ENCODE measurements at regions not wholly inside any gene's neighbourhood (a gene's known extent, or its start where the extent isn't known, plus 50 kb on each side); places are given as distances from the start of the nearest gene placed in this dataset.

DNA sequence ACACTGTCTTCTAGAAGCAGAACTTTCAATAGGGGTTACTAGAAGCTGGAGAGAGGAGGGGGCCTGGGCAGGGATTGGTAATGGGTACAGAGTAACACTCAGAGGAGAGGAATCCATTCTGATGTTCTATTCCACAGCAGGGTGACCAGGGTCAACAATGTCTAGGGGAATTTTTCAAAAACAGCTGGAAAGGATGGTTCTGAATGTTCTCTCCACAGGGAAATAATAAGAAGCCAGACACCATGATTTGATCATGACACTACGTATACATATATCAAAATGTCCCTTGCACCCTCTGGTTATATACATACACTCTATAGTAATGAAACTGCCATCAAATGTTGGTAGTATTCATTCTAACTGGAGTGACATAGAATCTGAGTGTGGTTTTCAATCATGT lies 111.2 kb upstream of the TOP3B start:
- DNase-seq (ENCODE audit: low read depth): no peak

- no peak for DNase-seq (ENCODE audit: low read depth)
Measured at GRCh38 chr22:22092974-22093373, 110.4 kb upstream of the TOP3B start.

GRCh38 chr22:22092101-22092500 lies 109.5 kb upstream of the TOP3B start:
- DNase-seq (ENCODE audit: low read depth): no peak

- no peak for DNase-seq (ENCODE audit: low read depth)
Measured at GRCh38 chr22:22091400-22091878, 108.9 kb upstream of the TOP3B start.

- DNase-seq (ENCODE audit: low read depth): no peak
Measured at GRCh38 chr22:22090650-22091399, 108.2 kb upstream of the TOP3B start.

DNA sequence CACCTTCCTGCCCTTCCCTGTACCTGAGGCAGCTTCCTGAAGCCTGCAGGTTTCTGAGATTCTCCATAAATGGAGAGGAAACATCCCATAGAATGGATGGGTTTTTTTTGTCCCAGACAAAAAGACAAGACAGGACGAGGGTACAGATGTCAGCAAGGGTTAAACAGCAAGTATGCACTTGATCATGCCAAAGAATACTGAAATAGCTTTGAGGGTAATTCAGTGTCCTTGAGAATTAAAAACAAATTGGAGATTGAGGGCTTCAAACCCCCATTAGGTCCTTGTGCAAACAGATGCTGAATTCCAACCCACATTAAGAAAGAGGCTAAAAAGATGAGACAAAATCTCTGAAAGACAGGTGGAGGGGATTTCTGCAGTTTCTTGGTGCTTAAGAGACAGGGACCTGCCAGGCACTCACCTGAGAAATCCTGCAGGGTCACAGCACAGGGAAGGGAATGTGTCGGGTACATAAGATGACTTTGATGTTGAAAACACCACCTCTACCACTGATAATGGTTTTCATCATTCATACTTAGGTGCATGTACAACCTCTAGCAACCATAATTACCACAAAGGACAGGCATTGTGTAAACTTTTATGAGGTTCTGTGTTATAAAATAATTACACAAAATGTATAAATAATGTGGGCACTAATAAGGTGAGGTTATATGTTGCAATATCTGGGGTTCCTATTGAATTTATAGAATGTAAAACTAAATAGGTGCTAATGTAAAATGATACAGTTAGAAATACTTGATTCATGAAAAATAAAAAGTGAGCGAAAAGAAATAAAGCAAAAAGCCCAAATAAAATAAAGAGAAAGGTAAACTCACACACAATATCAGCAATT lies 107.1 kb upstream of the TOP3B start:
- DNase-seq (ENCODE audit: low read depth): no peak

DNA sequence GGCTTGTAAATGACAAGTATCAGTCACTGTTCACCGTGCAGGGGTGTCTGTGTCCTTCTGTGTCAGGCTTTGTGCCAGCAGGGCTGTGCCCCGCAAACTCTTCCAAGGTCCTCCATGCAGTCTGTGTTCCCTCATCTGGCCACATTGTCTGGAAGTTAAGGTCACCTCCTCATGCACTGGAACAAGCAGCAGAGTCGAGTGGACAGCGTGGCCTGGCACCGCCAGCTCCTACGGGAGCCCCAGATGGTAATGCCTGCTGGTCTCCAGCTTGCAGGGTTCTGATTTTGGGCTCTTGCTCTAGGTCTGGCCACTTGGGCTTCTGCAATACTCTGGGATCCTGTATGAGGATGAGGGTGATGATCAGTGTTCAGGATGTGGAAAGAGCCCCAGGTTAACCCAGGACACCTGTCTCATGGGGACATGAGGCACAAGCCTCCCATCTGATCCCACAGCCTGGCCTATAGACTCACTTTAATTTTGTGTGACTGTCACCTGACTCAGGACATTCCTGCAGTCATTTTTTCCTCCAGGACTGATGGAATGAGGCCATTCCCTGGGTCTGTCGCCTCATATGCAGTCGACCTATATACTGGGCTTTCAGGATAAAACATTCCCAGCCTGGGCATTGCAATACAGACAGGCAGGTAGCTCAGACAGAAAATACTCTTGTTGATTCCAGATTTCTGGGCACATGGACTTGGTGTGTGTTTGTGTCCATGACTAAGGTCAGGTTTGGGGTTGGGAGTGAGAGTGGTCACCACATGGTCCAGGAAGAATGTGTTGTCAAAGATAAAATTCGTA lies 106.3 kb upstream of the TOP3B start:
- DNase-seq (ENCODE audit: low read depth): no peak

- no peak for DNase-seq (ENCODE audit: low read depth)
Measured at GRCh38 chr22:22087854-22088657, 105.5 kb upstream of the TOP3B start.

- peak; percentile 38 for DNase-seq (ENCODE audit: low read depth)
Measured at GRCh38 chr22:22086501-22087158, 104.0 kb upstream of the TOP3B start.

DNA sequence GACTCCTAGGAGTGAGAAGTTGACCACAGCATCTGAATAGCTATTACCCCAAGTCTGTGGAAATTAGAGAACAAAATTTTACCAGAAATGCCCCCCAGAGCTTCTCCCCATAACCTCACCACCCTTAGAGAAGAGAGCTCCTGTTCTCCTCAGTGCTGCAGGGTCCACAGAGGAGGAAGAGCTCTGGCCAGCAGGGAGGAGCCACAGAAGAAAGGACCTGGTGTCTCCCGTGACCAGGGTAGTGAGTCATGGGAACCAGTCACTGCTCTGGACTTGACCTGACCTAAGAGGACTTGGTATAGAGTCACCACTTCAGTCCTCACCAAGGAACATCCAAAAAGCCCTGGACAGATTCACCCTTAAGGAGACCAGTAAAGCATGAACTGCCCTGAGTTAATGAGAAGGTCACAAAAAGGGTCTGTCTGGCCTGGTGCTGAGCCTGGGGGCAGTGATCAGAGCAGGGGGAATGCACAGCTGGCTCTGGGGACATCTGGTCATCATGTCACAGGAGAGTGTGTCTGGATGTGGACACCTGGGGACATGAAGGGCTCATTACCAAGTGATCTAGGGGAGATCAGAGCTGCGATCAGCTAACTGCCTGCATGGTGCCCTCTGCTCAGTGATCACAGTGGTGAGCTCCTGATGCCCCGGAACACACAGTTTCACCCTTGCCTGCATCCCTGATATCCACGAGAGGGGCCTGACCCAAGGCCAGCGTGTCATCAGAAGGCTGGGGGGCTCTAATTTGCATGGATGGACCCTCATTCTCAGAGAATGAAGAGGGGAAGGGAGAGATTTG lies 103.3 kb upstream of the TOP3B start:
- DNase-seq (ENCODE audit: low read depth): peak; percentile 73

GRCh38 chr22:22084089-22084711 lies 101.6 kb upstream of the TOP3B start:
- DNase-seq (ENCODE audit: low read depth): no peak

GRCh38 chr22:22082960-22083359 lies 100.4 kb upstream of the TOP3B start:
- no peak for DNase-seq (ENCODE audit: low read depth)

- DNase-seq (ENCODE audit: low read depth): no peak
Measured at GRCh38 chr22:22082229-22082835, 99.7 kb upstream of the TOP3B start.

GRCh38 chr22:22080270-22080669 lies 97.7 kb upstream of the TOP3B start:
- no peak for DNase-seq (ENCODE audit: low read depth)

GRCh38 chr22:22079404-22080148 lies 97.0 kb upstream of the TOP3B start:
- no peak for DNase-seq (ENCODE audit: low read depth)

DNA sequence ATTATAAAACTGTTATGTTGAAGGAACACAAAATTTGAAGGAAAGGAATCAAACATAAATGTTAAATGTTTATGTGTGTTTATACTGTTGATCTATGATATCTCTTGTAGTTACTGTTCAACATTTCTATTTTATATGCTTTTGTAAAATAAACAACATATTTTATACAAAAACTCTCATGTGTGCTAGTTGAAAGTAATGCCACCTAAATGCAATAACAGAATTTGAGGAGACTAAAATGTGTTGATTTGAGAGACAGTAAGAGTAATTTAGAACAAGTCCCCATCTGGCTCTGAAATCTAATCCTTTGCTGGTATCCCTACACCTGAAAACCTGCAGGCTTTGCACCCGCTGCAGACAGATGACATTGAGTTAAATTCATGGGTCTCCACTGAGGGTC lies 95.7 kb upstream of the TOP3B start:
- DNase-seq (ENCODE audit: low read depth): no peak

DNA sequence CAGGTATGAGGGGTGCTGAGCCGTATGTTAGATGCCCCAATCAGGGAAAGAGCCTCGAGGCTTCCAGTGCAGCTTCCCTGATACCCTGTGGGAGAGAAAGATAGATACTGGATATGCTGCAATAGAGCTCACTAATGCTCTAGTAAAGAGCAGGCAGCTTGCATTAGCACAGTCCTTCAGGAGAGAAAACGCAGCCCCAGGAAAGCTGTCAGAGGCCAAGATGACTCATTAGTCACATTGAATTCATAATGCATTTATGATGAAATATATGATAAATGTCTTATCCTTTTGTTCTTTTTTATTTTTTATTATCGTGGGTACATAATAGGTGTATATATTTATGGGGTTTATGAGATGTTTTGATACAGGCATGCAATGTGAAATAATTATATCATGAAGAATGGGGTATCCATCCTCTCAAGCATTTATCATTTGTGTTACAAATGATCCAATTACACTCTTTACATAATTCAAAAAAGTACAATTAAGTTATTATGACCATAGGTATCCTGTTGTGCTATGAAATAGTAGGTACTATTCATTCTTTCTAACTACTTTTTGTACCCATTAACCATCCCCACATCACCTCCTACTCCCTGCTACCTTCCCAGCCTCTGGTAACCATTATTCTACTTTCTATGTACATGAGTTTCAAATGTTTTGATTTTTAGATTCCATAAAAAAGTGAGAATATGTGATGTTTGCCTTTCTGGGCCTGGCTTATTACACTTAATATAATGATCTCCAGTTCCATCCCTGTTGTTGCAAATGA lies 94.5 kb upstream of the TOP3B start:
- peak; percentile 22 for DNase-seq (ENCODE audit: low read depth)

GRCh38 chr22:22076361-22076760 lies 93.8 kb upstream of the TOP3B start:
- DNase-seq (ENCODE audit: low read depth): no peak
